ENCODE measurements at regions not wholly inside any gene's neighbourhood (a gene's known extent, or its start where the extent isn't known, plus 50 kb on each side); places are given as distances from the start of the nearest gene placed in this dataset.
"Not testable (repeated sequence)": the region's sequence is repeated elsewhere in the genome, so short reads cannot be mapped to it uniquely, and the experiment has no call there.

DNA sequence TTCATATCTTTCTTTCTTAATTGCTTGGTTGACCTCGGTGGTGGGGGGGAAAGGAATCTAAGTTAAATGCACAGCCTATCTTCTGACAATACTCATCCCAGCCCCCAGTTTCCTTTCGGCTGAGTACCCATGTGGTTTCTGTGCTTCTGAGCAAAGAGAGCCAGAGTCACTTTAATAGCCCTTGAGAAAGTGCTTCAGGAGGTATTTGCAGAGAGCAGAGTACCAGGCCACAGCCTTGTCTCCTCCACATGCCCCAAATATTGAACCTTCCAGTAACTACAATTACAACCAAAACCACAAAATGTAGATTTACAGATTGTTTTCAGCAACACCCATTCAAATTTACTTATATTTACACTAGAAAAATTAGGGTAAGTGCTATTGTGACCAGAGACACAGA, 647.4 kb downstream of the NR2F2 start:
- TF ChIP-seq CTCF (IDR thresholded peaks at IDR 0.05; ENCODE audit: low read depth, low read length): no peak
- H3K4me3 ChIP-seq (ENCODE audit: low read depth, low read length): no peak overlapping the region
- POLR2A ChIA-PET: no interaction called here
- DNase-seq (ENCODE audit: low read depth, low spot score): no peak
- H3K27ac ChIP-seq (ENCODE audit: low read depth, low read length): no peak overlapping the region
- H3K9me3 ChIP-seq (ENCODE audit: control insufficient read depth, insufficient read depth, low read length): peaks cover 2% of the 10 kb centered on the region; the same call in 1 of the 2 replicates
- no peaks in the 10 kb centered on the region for H3K27me3 ChIP-seq (ENCODE audit: control insufficient read depth, insufficient read depth, low read length)
- CTCF ChIA-PET: no interaction called here

- POLR2A ChIA-PET: no interaction called here
- no peak overlapping the region for H3K4me3 ChIP-seq (ENCODE audit: low read depth, low read length)
- H3K27me3 ChIP-seq (ENCODE audit: control insufficient read depth, insufficient read depth, low read length): no peaks in the 10 kb centered on the region
- H3K9me3 ChIP-seq (ENCODE audit: control insufficient read depth, insufficient read depth, low read length): peaks cover 8% of the 10 kb centered on the region
- no peak for TF ChIP-seq CTCF (IDR thresholded peaks at IDR 0.05; ENCODE audit: low read depth, low read length)
- CTCF ChIA-PET: no interaction called here
- DNase-seq (ENCODE audit: low read depth, low spot score): no peak
- H3K27ac ChIP-seq (ENCODE audit: low read depth, low read length): no peak overlapping the region
Observed at GRCh38 chr15:96978937-96979473, 648.5 kb downstream of the NR2F2 start.

- H3K27ac ChIP-seq (ENCODE audit: low read depth, low read length); H3K9me3 ChIP-seq (ENCODE audit: control insufficient read depth, insufficient read depth, low read length); CTCF ChIA-PET; DNase-seq (ENCODE audit: low read depth, low spot score); POLR2A ChIA-PET; H3K4me3 ChIP-seq (ENCODE audit: low read depth, low read length); H3K27me3 ChIP-seq (ENCODE audit: control insufficient read depth, insufficient read depth, low read length): not testable (repeated sequence)
Observed at GRCh38 chr15:96984121-96984671, 653.7 kb downstream of the NR2F2 start.

GRCh38 chr15:96992817-96993216, 662.3 kb downstream of the NR2F2 start:
- DNase-seq (ENCODE audit: low read depth, low spot score): no peak
- H3K27ac ChIP-seq (ENCODE audit: low read depth, low read length): no peak overlapping the region
- ChIA-PET CTCF (no interaction called here), POLR2A (no interaction called here)
- TF ChIP-seq CTCF (IDR thresholded peaks at IDR 0.05; ENCODE audit: low read depth, low read length): no peak
- H3K4me3 ChIP-seq (ENCODE audit: low read depth, low read length): no peak overlapping the region
- peaks cover 2% of the 10 kb centered on the region; the same call in 1 of the 2 replicates for H3K9me3 ChIP-seq (ENCODE audit: control insufficient read depth, insufficient read depth, low read length)
- H3K27me3 ChIP-seq (ENCODE audit: control insufficient read depth, insufficient read depth, low read length): no peaks in the 10 kb centered on the region

DNA sequence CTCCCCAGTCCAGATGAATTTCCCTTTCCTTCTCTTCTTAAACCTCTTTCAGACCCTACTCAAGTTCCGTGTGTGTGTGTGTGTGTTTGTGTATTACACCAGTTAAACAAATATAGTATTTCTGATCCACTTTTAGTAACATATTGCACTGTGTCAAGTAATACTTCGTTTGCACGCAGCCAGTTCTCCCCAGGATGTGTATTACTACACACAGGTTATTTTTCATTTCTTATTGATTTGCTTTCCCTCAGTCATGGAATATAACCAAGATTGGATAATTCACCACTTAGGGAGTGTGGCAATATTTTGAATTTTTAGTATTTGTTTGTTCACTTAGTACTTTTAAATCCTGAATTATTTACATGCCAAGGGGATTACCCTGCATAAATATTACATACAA, 667.0 kb downstream of the NR2F2 start:
- ChIA-PET CTCF (no interaction called here), POLR2A (no interaction called here)
- Histone ChIP-seq H3K27ac (ENCODE audit: low read depth, low read length) (no peak overlapping the region), H3K4me3 (ENCODE audit: low read depth, low read length) (no peak overlapping the region), H3K27me3 (ENCODE audit: control insufficient read depth, insufficient read depth, low read length) (no peaks in the 10 kb centered on the region), H3K9me3 (ENCODE audit: control insufficient read depth, insufficient read depth, low read length) (peaks cover 2% of the 10 kb centered on the region; the same call in 1 of the 2 replicates)
- no peak for TF ChIP-seq CTCF (IDR thresholded peaks at IDR 0.05; ENCODE audit: low read depth, low read length)
- no peak for DNase-seq (ENCODE audit: low read depth, low spot score)
